H1 (cell line): ENCODE measurements at regions not wholly inside any gene's neighbourhood (a gene's known extent, or its start where the extent isn't known, plus 50 kb on each side); places are given as distances from the start of the nearest gene placed in this dataset.

Source experiments
- BCL11A ChIP-seq, 2 experiments: IDR thresholded peaks; one replicate each; pipeline ENCODE4 v1.6.1; 2011; ENCODE audit warnings: low read depth in 2 of 2, low read length in 2 of 2, mild to moderate bottlenecking in 2 of 2

- no peak for TF ChIP-seq BCL11A (IDR thresholded peaks at IDR 0.05; ENCODE audit: low read depth in 2 of 2, low read length in 2 of 2)
These were observed 689.1 kb upstream of the DPPA4 start (continued) for GRCh38 chr3:110026421-110026820.
